HG03520 (cell line): ENCODE measurements at regions not wholly inside any gene's neighbourhood (a gene's known extent, or its start where the extent isn't known, plus 50 kb on each side); places are given as distances from the start of the nearest gene placed in this dataset.
"Not testable (repeated sequence)": the region's sequence is repeated elsewhere in the genome, so short reads cannot be mapped to it uniquely, and the experiment has no call there.

Experiments
- ATAC-seq: cut with Tn5 transposase; IDR thresholded peaks from one replicate; pipeline ENCODE4 v1.9.1; 2021; ENCODE audit warnings: mild to moderate bottlenecking, moderate library complexity; ENCODE audit not compliant: unreplicated experiment

- ATAC-seq: no peak
These were observed 519.2 kb upstream of the HS3ST5 start for GRCh38 chr6:114862064-114862463.

GRCh38 chr6:114844359-114844758 lies 501.5 kb upstream of the HS3ST5 start:
- no peak for ATAC-seq

GRCh38 chr6:114839019-114839418 lies 496.2 kb upstream of the HS3ST5 start:
- ATAC-seq: no peak

- ATAC-seq: no peak
These were observed 490.4 kb upstream of the HS3ST5 start for GRCh38 chr6:114833211-114833610.

- no peak for ATAC-seq
These were observed 487.7 kb upstream of the HS3ST5 start for GRCh38 chr6:114830515-114830914.

- no peak for ATAC-seq
These were observed 484.3 kb upstream of the HS3ST5 start for GRCh38 chr6:114827135-114827534.

GRCh38 chr6:114824409-114824808 lies 481.6 kb upstream of the HS3ST5 start:
- ATAC-seq: no peak

GRCh38 chr6:114816678-114817077 lies 473.9 kb upstream of the HS3ST5 start:
- ATAC-seq: no peak

GRCh38 chr6:114810468-114810867 lies 467.6 kb upstream of the HS3ST5 start:
- no peak for ATAC-seq

GRCh38 chr6:114805426-114805825 lies 462.6 kb upstream of the HS3ST5 start:
- not testable (repeated sequence) for ATAC-seq

GRCh38 chr6:114796576-114796975 lies 453.8 kb upstream of the HS3ST5 start:
- no peak for ATAC-seq

- ATAC-seq: no peak
These were observed 450.6 kb upstream of the HS3ST5 start for GRCh38 chr6:114793428-114793827.

GRCh38 chr6:114785235-114786127 lies 442.7 kb upstream of the HS3ST5 start:
- no peak for ATAC-seq

GRCh38 chr6:114783783-114784182 lies 441.0 kb upstream of the HS3ST5 start:
- ATAC-seq: no peak

GRCh38 chr6:114783083-114783482 lies 440.3 kb upstream of the HS3ST5 start:
- ATAC-seq: no peak

- ATAC-seq: no peak
These were observed 422.0 kb upstream of the HS3ST5 start for GRCh38 chr6:114764866-114765265.

- no peak for ATAC-seq
These were observed 419.3 kb upstream of the HS3ST5 start for GRCh38 chr6:114762145-114762544.

GRCh38 chr6:114747995-114748625 lies 405.3 kb upstream of the HS3ST5 start:
- no peak for ATAC-seq

- no peak for ATAC-seq
These were observed 397.7 kb upstream of the HS3ST5 start for GRCh38 chr6:114740547-114740946.

- no peak for ATAC-seq
These were observed 396.8 kb upstream of the HS3ST5 start for GRCh38 chr6:114739656-114740055.

- no peak for ATAC-seq
These were observed 392.4 kb upstream of the HS3ST5 start for GRCh38 chr6:114735025-114735735.

GRCh38 chr6:114733596-114733995 lies 390.8 kb upstream of the HS3ST5 start:
- no peak for ATAC-seq
